ENCODE measurements at regions not wholly inside any gene's neighbourhood (a gene's known extent, or its start where the extent isn't known, plus 50 kb on each side); places are given as distances from the start of the nearest gene placed in this dataset.

GRCh38 chr2:7773362-7774360 is 856.4 kb downstream of the RNF144A start (continued):
- TF ChIP-seq, protein P1, sequence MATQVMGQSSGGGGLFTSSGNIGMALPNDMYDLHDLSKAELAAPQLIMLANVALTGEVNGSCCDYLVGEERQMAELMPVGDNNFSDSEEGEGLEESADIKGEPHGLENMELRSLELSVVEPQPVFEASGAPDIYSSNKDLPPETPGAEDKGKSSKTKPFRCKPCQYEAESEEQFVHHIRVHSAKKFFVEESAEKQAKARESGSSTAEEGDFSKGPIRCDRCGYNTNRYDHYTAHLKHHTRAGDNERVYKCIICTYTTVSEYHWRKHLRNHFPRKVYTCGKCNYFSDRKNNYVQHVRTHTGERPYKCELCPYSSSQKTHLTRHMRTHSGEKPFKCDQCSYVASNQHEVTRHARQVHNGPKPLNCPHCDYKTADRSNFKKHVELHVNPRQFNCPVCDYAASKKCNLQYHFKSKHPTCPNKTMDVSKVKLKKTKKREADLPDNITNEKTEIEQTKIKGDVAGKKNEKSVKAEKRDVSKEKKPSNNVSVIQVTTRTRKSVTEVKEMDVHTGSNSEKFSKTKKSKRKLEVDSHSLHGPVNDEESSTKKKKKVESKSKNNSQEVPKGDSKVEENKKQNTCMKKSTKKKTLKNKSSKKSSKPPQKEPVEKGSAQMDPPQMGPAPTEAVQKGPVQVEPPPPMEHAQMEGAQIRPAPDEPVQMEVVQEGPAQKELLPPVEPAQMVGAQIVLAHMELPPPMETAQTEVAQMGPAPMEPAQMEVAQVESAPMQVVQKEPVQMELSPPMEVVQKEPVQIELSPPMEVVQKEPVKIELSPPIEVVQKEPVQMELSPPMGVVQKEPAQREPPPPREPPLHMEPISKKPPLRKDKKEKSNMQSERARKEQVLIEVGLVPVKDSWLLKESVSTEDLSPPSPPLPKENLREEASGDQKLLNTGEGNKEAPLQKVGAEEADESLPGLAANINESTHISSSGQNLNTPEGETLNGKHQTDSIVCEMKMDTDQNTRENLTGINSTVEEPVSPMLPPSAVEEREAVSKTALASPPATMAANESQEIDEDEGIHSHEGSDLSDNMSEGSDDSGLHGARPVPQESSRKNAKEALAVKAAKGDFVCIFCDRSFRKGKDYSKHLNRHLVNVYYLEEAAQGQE (IDR thresholded peaks at IDR 0.05) = no peak
- TF ChIP-seq EHF (CRISPR knock-in tag; IDR thresholded peaks at IDR 0.05) (no peak), HDAC2 (IDR thresholded peaks at IDR 0.05) (no peak), RAD21 (conservative IDR thresholded peaks at IDR 0.05 in 1 of 2, IDR thresholded peaks at IDR 0.05 in 1 of 2) (no peak), CBX2 (IDR thresholded peaks at IDR 0.05; ENCODE audit: borderline replicate concordance, low read depth) (no peak), GATA3 (IDR thresholded peaks at IDR 0.05; ENCODE audit: borderline replicate concordance) (no peak)

DNA sequence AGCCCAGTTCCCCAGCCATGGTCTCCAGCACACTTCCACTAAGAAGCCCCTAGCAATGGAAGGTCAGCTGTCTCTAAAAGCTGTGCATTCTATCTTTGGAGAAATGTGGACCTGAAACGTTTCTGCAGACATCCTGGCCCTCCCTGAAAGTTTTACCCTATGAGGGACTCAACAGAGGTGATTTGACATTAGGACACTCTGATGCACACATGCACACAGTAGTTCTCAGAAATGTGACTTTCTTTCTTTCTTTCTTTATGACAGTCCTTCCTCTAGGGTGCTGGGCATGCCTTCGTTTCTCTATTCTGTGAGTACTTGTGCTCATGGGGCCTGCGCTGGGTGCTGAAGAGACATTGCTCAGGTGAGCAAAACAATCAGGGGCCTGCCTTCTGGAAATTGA is 857.3 kb downstream of the RNF144A start:
- Histone ChIP-seq H3K4me2 (no peak overlapping the region), H3K9me3 (no peaks in the 10 kb centered on the region), H3K4me3 (no peak overlapping the region), H3K4me1 (no peaks in the 10 kb centered on the region), H3K27ac (no peak overlapping the region)
- ChIA-PET CTCF (no interaction called here), POLR2A (no interaction called here)
- ATAC-seq = no peak
- FAIRE-seq = no peak
- DNase-seq (ENCODE audit: low read depth in 1 of 2, low spot score in 1 of 2) = no peak
- no peak for TF ChIP-seq CBX8 (IDR thresholded peaks at IDR 0.05)
- no peak for TF ChIP-seq ZFP36 (IDR thresholded peaks at IDR 0.05; ENCODE audit: borderline replicate concordance, partially characterized antibody)
- TF ChIP-seq RAD21 (conservative IDR thresholded peaks at IDR 0.05 in 1 of 2, IDR thresholded peaks at IDR 0.05 in 1 of 2) = no peak
- TF ChIP-seq, protein P2, sequence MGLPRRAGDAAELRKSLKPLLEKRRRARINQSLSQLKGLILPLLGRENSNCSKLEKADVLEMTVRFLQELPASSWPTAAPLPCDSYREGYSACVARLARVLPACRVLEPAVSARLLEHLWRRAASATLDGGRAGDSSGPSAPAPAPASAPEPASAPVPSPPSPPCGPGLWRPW (IDR thresholded peaks at IDR 0.05) = no peak
- no peak for TF ChIP-seq NPAS2 (CRISPR knock-in tag; IDR thresholded peaks at IDR 0.05; ENCODE audit: borderline replicate concordance)
- no peak for TF ChIP-seq HOXB5 (CRISPR knock-in tag; IDR thresholded peaks at IDR 0.05)
- TF ChIP-seq SMC3 (IDR thresholded peaks at IDR 0.05) = no peak
- no peak for TF ChIP-seq PHF8 (IDR thresholded peaks at IDR 0.05; ENCODE audit: borderline replicate concordance, low read depth)
- TF ChIP-seq, protein P3, sequence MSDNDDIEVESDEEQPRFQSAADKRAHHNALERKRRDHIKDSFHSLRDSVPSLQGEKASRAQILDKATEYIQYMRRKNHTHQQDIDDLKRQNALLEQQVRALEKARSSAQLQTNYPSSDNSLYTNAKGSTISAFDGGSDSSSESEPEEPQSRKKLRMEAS (IDR thresholded peaks at IDR 0.05) = no peak
- TF ChIP-seq CHD4 (IDR thresholded peaks at IDR 0.05; ENCODE audit: borderline replicate concordance) = no peak
- TF ChIP-seq GATA3 (IDR thresholded peaks at IDR 0.05; ENCODE audit: borderline replicate concordance) = no peak
- no peak for TF ChIP-seq FOSB (CRISPR knock-in tag; IDR thresholded peaks at IDR 0.05)
- TF ChIP-seq PBX3 (IDR thresholded peaks at IDR 0.05) = no peak
- no peak for TF ChIP-seq TFCP2L1 (CRISPR knock-in tag; IDR thresholded peaks at IDR 0.05)
- no peak for TF ChIP-seq KDM5A (IDR thresholded peaks at IDR 0.05)
- TF ChIP-seq HEYL (CRISPR knock-in tag; IDR thresholded peaks at IDR 0.05) = no peak
- TF ChIP-seq HDAC2 (IDR thresholded peaks at IDR 0.05) = no peak
- TF ChIP-seq, protein P4, sequence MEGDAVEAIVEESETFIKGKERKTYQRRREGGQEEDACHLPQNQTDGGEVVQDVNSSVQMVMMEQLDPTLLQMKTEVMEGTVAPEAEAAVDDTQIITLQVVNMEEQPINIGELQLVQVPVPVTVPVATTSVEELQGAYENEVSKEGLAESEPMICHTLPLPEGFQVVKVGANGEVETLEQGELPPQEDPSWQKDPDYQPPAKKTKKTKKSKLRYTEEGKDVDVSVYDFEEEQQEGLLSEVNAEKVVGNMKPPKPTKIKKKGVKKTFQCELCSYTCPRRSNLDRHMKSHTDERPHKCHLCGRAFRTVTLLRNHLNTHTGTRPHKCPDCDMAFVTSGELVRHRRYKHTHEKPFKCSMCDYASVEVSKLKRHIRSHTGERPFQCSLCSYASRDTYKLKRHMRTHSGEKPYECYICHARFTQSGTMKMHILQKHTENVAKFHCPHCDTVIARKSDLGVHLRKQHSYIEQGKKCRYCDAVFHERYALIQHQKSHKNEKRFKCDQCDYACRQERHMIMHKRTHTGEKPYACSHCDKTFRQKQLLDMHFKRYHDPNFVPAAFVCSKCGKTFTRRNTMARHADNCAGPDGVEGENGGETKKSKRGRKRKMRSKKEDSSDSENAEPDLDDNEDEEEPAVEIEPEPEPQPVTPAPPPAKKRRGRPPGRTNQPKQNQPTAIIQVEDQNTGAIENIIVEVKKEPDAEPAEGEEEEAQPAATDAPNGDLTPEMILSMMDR (IDR thresholded peaks at IDR 0.05) = no peak
- TF ChIP-seq EHF (CRISPR knock-in tag; IDR thresholded peaks at IDR 0.05) = no peak
- WGBS (ENCODE audit: missing lambda C conversion rate) = 38% methylated on average over 3 of the region's 3 CpGs
